IPS-NIHi7 (cell line): ENCODE measurements at regions not wholly inside any gene's neighbourhood (a gene's known extent, or its start where the extent isn't known, plus 50 kb on each side); places are given as distances from the start of the nearest gene placed in this dataset.
"Not testable (repeated sequence)": the region's sequence is repeated elsewhere in the genome, so short reads cannot be mapped to it uniquely, and the experiment has no call there.

Source experiments
- DNase-seq: peaks from one replicate; pipeline ENCODE4 v3.0.0; 2012; ENCODE audit warnings: mixed read lengths; ENCODE audit errors: extremely low spot score

GRCh38 chrX:40853004-40853815 is 117.9 kb upstream of the MED14 start:
- DNase-seq, result no peak

- no peak for DNase-seq
Observed at GRCh38 chrX:40853816-40854123, 118.4 kb upstream of the MED14 start.

GRCh38 chrX:40854242-40854641 is 118.9 kb upstream of the MED14 start:
- DNase-seq, result no peak

- no peak for DNase-seq
Observed at GRCh38 chrX:40855411-40855810, 120.1 kb upstream of the MED14 start.

- DNase-seq, result no peak
Observed at GRCh38 chrX:40855932-40856515, 120.7 kb upstream of the MED14 start.

DNA sequence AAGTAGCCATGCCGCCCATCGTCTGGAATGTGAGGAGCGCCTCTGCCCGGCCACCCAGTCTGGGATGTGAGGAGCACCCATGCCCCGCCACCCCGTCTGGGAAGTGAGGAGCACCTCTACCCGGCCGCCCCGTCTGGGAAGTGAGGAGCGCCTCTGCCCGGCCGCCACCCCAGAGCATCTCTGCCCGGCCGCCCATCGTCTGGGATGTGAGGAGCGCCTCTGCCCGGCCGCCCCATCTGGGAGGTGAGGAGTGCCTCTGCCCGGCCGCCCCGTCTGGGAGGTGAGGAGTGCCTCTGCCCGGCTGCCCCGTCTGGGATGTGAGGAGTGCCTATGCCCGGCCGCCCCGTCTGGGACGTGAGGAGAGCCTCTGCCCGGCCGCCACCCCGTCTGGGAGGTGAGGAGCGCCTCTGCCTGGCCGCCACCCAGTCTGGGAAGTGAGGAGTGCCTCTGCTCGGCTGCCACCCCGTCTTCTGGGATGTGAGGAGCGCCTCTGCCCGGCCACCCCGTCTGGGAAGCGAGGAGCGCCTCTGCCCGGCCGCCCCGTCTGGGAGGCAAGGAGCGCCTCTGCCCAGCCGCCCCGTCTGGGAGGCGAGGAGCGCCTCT is 126.7 kb upstream of the MED14 start:
- DNase-seq, result not testable (repeated sequence)

DNA sequence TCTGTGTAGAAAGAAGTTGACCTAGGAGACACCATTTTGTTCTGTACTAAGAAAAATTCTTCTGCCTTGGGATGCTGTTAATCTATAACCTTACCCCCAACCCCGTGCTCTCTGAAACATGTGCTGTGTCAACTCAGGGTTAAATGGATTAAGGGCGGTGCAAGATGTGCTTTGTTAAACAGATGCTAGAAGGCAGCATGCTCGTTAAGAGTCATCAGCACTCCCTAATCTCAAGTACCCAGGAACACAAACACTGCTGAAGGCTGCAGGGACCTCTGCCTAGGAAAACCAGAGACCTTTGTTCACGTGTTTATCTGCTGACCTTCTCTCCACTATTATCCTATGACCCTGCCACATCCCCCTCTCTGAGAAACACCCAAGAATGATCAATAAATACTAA is 127.9 kb upstream of the MED14 start:
- not testable (repeated sequence) for DNase-seq

GRCh38 chrX:40863671-40864070 is 128.3 kb upstream of the MED14 start:
- DNase-seq, result no peak

DNA sequence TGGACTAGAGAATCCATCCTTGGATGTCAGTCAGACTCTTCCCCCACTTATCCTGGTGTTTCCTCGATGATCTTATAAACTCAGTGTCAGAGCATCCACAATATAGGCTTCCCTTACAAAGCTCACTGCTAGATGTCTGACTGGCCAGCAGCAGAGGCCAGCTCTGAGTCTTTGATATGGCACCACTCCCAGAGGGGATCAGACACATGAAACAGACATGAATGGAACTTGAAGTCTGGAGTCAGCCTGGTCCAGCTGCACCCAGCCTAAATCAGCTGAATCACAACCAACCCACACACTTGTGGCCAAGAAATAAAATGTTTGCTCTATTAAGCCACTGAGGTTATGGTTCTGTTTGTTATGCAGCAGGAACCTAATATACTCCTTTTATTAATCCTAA is 129.6 kb upstream of the MED14 start:
- DNase-seq, result no peak

DNA sequence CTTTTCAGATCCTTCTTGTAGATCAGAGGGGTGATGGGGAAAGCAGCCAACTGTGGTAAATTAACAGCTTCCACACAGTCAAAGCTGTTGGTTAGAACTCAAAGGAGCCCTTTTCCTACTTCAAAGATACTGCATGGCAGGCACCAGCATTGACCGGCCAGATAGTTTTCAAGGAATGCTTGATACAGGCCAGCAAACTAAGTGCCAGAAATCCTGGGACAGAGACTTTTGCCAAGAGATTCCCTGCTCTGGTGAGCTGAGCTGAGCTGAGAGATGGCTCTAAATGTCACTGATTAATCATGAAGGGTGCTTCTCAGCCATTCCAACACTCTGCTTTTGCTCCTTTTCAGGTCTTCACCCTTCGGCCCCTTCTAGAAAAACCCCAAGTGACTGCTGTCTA is 131.6 kb upstream of the MED14 start:
- no peak for DNase-seq

DNA sequence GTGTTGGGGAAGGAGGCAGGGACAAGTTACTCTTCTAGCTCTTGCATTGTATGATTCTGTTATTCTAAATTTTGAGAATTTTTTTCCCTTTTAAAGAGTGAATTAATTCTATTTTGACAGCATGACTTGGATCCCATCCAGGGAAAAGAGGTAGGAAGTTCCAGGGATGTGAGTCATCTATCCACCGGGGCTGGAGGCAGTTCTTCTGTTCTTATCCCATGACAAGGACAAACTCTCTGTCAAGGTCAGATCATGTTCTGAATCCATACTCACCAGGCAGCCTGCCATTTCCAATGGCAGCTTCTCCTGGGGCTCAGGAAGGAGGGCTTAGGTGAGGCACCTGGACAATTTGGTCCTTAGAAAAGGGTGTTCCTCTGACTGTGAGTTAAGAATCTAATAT is 132.0 kb upstream of the MED14 start:
- no peak for DNase-seq

DNA sequence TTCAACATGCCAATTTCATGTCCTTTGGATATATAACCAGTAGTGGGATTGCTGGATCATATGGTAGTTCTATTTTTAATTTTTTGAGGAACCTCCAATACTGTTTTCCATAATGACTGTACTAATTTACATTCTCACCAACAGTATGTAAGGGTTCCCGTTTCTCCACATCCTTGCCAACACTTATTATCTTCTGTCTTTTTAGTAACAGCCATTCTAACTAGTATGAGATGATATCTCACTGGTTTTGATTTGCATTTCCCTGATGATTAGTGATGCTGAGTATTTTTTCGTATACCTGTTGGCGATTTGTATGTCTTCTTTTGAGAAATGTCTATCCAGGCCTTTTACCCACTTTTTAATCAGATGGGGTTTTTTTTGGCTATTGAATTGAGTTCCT is 133.5 kb upstream of the MED14 start:
- no peak for DNase-seq

DNA sequence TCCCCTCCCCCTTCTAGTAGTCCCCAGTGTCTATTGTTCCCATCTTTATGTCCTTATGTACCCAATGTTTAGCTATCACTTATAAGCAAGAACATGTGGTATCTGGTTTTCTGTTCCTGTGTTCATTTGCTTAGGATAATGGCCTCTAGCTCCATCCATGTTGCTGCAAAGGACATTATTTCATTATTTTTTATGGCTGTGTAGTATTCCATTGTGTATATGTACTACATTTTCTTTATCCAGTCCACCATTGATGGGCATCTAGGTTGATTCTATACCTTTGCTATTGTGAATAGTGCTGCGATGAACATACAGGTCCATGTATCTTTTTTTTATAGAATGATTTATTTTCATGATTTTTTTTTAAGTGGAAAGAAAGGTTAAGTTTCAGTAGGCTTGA is 135.6 kb upstream of the MED14 start:
- not testable (repeated sequence) for DNase-seq

DNA sequence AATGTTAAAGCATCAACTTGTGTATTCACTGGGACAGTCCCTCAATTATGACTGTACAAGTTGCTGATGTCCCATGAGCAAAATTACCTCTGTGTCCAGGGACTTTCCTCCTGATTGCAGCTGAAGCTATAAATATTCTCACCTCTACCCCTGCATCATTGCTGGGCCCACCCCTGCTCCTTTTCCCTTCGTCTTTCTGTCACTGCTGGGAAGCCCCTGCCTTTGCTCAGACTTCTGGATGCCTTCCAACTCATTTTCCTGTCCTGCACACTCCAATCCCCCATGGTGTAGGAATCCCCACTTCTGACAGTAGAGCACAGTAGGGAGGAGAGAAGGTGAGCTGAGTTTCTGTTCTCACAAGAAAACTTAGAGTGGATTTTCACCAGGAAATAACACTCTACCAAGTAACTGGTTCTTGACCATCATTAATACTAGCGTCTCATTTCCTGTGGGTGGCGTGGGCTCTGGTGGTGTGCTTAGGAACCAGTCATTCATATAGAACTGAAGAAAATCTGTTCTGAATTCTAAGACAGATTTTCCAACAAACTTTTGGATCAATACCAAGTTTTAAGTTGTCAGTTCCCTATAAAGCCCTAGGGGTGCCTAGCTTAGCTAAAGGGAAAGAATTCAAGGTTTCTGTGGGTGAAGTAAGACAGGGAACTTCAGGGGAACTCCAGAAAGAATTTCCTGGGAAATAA is 136.2 kb upstream of the MED14 start:
- DNase-seq, result no peak

DNA sequence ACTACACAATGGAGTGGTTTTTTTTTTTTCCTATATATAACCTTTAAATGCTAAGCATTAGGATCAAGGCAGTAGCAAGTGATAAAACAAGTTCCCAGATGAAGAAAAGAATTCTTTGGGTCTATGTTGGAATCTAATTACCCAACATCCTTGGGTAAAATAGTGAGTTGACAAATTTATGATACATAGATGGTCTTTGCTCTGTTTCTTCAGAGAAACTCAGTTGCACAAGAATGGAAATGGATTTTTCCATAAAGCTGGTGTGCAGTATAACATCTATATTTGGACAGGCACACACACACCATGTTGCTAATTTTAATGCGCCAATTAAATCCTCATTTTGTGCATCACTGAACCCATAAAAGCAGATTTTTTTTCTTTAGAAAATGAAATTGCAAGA is 137.0 kb upstream of the MED14 start:
- DNase-seq, result no peak

DNA sequence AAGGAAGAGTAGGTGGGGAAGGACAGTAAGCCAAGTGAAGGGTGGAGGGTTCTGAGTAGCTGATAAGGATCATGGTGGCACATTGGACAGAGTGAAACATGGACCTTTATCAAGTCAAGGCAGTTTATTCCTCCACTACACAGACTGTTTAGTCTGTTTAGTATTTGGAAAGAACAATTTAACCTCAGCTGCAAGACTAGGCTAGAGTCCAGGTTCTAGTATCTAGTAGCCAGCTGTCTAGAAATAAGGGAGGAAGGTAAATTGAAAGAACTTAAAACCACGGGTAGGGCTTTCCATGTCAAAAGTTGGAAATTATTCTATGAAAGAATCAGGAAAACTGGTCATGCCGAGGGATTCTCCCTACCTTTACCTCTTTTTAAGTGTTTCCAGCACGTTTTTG is 140.1 kb upstream of the MED14 start:
- DNase-seq, result no peak

- DNase-seq, result no peak
Observed at GRCh38 chrX:40877887-40878286, 142.5 kb upstream of the MED14 start.

- peak; percentile 23 for DNase-seq
Observed at GRCh38 chrX:40878766-40879165, 143.4 kb upstream of the MED14 start.

GRCh38 chrX:40879172-40879571 is 143.8 kb upstream of the MED14 start:
- DNase-seq, result not testable (repeated sequence)

DNA sequence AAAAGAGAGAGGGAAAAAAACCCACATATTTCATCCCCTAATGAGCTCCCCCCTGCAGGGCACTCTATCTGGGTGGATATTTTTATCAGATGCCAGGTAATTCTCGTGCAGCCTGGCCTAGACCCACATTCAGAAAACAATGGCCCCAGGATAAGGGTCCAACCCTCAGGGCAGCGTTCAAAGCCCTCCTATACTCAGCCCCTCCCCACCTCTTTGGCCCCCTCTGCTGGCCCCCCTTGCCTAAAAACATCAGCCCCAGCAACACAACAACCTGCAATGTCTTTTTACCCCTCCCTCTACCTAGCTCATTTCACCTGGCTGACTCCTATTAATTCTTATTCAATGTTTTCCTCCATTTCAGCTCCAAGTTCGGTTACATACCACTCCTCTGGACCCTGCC is 145.4 kb upstream of the MED14 start:
- DNase-seq, result no peak

GRCh38 chrX:40883021-40883619 is 147.8 kb upstream of the MED14 start:
- no peak for DNase-seq

DNA sequence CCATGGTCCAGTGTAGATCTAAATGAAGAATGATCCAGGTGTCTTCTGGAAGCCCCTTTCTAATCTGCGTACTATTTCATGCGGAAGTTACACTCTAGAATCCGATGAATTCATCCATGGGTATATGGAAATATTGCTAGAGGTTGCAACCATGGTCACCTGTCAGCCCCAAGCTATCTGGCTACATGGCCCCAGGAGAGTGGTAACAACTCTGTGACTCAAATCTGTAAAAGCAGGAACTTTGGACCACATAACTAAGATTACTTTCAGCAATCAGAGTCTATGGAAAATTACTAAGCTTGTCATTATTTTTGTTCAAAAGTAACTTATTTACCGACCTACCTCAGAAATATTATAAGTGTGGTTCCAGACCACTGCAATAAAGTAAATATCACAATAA is 150.6 kb upstream of the MED14 start:
- DNase-seq, result no peak
